CD14-positive monocyte (primary cell): ENCODE measurements at regions not wholly inside any gene's neighbourhood (a gene's known extent, or its start where the extent isn't known, plus 50 kb on each side); places are given as distances from the start of the nearest gene placed in this dataset.

ENCODE experiments used
- DNase-seq, 3 donors: peaks; one replicate each; pipeline ENCODE4 v3.0.0-alpha.2; 2011 to 2022
- H2AFZ ChIP-seq: 2 replicates; pipeline ENCODE4 v1.6.0; 2012; ENCODE audit warnings: mild to moderate bottlenecking, low read depth, low read length, inconsistent platforms; ENCODE audit not compliant: insufficient read depth, poor library complexity, severe bottlenecking
- H3K27ac ChIP-seq, 2 donors: 1 replicate in 1 of 2; 2 replicates in 1 of 2; pipeline ENCODE4 v1.5.1; 2012 to 2013; ENCODE audit warnings: low read length in 2 of 2, control low read depth in 1 of 2, inconsistent platforms in 1 of 2, low read depth in 1 of 2, mild to moderate bottlenecking in 1 of 2
- H3K27me3 ChIP-seq, 2 donors: one replicate each; pipeline versions ENCODE4 v1.6.0 to v1.6.1; 2011 to 2013; ENCODE audit warnings: low read length in 2 of 2; ENCODE audit not compliant: control insufficient read depth in 2 of 2, insufficient read depth in 2 of 2
- H3K36me3 ChIP-seq, 2 donors: replicated peaks in 1 of 2; 1 replicate in 1 of 2; 2 replicates in 1 of 2; pipeline versions ENCODE4 v1.5.1 to v1.6.1; 2012 to 2013; ENCODE audit warnings: low read length in 2 of 2, control low read depth in 1 of 2, inconsistent platforms in 1 of 2, mild to moderate bottlenecking in 1 of 2; ENCODE audit not compliant: insufficient read depth in 2 of 2, control insufficient read depth in 1 of 2
- H3K4me1 ChIP-seq, 2 donors: 1 replicate in 1 of 2; 2 replicates in 1 of 2; pipeline versions ENCODE4 v1.5.1 to v1.6.1; 2012 to 2013; ENCODE audit warnings: low read length in 2 of 2, control low read depth in 1 of 2, inconsistent platforms in 1 of 2, mild to moderate bottlenecking in 1 of 2, moderate library complexity in 1 of 2; ENCODE audit not compliant: insufficient read depth in 2 of 2, control insufficient read depth in 1 of 2
- H3K4me2 ChIP-seq: replicated peaks from 2 replicates; pipeline ENCODE3; 2012; ENCODE audit warnings: low read length, moderate library complexity, mild to moderate bottlenecking; ENCODE audit not compliant: poor library complexity, severe bottlenecking; ENCODE audit errors: extremely low read depth
- H3K4me3 ChIP-seq, 3 experiments: fragments of 200-600 bp in 1 of 3; sonication (generic) in 1 of 3; replicated peaks in 1 of 3; 1 replicate in 2 of 3; 2 replicates in 1 of 3; pipeline ENCODE4 v1.5.1; 2011 to 2013; ENCODE audit warnings: low read length in 3 of 3, mild to moderate bottlenecking in 3 of 3, control low read depth in 2 of 3, low read depth in 2 of 3, inconsistent platforms in 1 of 3, moderate library complexity in 1 of 3
- H3K79me2 ChIP-seq: 2 replicates; pipeline ENCODE4 v1.6.0; 2012; ENCODE audit warnings: mild to moderate bottlenecking, control low read depth, inconsistent platforms, low read length, moderate library complexity; ENCODE audit not compliant: insufficient read depth
- H3K9ac ChIP-seq: 2 replicates; pipeline ENCODE4 v1.6.0; 2017; ENCODE audit warnings: low read length, mild to moderate bottlenecking; ENCODE audit not compliant: insufficient read depth, poor library complexity, severe bottlenecking
- H3K9me3 ChIP-seq, 2 donors: replicated peaks in 1 of 2; 1 replicate in 1 of 2; 2 replicates in 1 of 2; pipeline versions ENCODE4 v1.5.1 to v1.6.1; 2012 to 2013; ENCODE audit warnings: low read length in 2 of 2, control low read depth in 1 of 2; ENCODE audit not compliant: control insufficient read depth in 1 of 2, insufficient read depth in 1 of 2
- H4K20me1 ChIP-seq: 2 replicates; pipeline ENCODE4 v1.6.0; 2012; ENCODE audit warnings: mild to moderate bottlenecking, low read length, control low read depth, moderate library complexity; ENCODE audit not compliant: insufficient read depth
- H3K27ac Mint-ChIP-seq, 7 donors: one replicate each; pipeline ENCODE4 v1.8.0; 2020; ENCODE audit warnings: mild to moderate bottlenecking in 7 of 7, mixed read lengths in 7 of 7, moderate library complexity in 6 of 7, inconsistent platforms in 2 of 7
- H3K27me3 Mint-ChIP-seq, 3 donors: one replicate each; pipeline ENCODE4 v1.8.0; 2021 to 2022; ENCODE audit warnings: low read depth in 3 of 3, mild to moderate bottlenecking in 3 of 3, mixed read lengths in 3 of 3, moderate library complexity in 3 of 3, inconsistent platforms in 1 of 3
- H3K36me3 Mint-ChIP-seq, 2 donors: one replicate each; pipeline ENCODE4 v1.8.0; 2020; ENCODE audit warnings: mixed read lengths in 2 of 2, inconsistent platforms in 1 of 2, mild to moderate bottlenecking in 1 of 2
- H3K4me1 Mint-ChIP-seq: one replicate; pipeline ENCODE4 v1.8.0; 2020; ENCODE audit warnings: mild to moderate bottlenecking, mixed read lengths
- H3K4me3 Mint-ChIP-seq, 2 donors: one replicate each; pipeline ENCODE4 v1.8.0; 2020; ENCODE audit warnings: mild to moderate bottlenecking in 2 of 2, mixed read lengths in 2 of 2, moderate library complexity in 1 of 2
- H3K9me3 Mint-ChIP-seq, 7 donors: one replicate each; pipeline ENCODE4 v1.8.0; 2020 to 2022; ENCODE audit warnings: mixed read lengths in 7 of 7, mild to moderate bottlenecking in 6 of 7, moderate library complexity in 6 of 7, inconsistent platforms in 2 of 7
- WGBS: methylation state at CpG from one replicate; pipeline ENCODE4 v1.1.5; 2013; ENCODE audit warnings: missing lambda C conversion rate; ENCODE audit not compliant: insufficient coverage; 5-methylcytosine and 5-hydroxymethylcytosine counted together
- intact Hi-C, 2 donors: fragments of 100-400 bp; cut with micrococcal nuclease; formaldehyde crosslinking; loops; one replicate each; pipeline versions ENCODE4 v1.15.0 to v1.15.1; 2023
- TF ChIP-seq, protein P1 (sequence below): fragments of 200-600 bp; IDR thresholded peaks from one replicate; pipeline ENCODE4 v1.8.0; 2022; ENCODE audit warnings: antibody characterized with exemption, mild to moderate bottlenecking

DNA sequence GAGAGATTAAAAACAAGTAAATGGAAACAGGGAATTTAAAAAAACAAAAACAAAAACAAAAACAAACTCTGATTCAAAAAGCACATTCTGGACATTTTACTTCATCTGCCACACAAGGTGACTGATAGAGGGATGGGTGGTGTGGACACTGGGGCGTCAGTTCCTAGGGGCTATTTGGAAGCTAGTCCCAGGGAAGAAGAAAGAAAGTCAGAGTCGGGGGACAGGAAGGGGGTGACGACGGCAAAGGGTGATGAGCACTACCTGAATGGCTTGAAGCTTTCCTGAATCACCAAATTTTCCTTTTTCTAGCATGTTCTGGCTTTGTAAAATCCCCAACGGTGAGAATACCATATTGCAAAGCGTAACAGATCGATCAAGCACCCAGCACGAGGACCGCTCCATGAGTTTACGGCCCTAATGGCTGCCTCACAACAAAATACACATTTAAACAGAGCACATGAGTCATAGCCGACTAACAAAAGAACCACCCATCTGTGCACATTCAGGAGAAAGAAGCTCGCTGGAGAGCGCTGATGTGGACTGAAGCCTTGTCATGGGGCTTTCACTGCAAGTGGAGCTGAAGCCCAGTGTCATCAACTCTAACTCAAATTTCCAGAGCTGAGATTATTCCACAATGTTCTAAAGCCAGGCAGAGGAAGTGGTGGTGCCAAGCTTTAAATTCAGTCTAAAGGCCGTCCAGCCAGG, 178.9 kb downstream of the LNPK start:
- no peak overlapping the region for H3K4me3 ChIP-seq

DNA sequence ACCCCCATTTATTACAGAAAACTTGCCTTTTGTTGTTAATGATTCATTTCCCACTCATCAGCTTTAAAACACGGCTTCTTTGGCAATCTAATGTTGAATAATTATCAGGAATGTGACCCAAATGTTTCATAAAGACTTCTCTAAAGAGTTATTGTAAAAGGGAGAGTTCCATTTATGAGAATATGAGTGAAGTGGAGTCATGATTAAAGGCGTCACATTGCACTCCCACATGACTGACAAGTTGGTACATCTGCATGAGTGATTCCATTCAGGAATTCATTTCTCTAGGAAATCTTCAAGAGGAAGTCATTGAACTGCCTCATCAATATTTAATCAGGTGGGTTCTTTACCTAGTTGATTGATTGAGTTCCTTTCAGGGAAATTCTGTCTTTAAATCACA, 184.8 kb downstream of the LNPK start:
- Histone ChIP-seq H3K9ac (no peak overlapping the region), H4K20me1 (no peaks in the 10 kb centered on the region), H2AFZ (no peak overlapping the region), H3K79me2 (no peaks in the 10 kb centered on the region), H3K36me3 (no peaks in the 10 kb centered on the region), H3K9me3 (peaks cover 0 to 4% of the 10 kb centered on the region in 2 donors), H3K4me2 (no peak overlapping the region), H3K27me3 (no peaks in the 10 kb centered on the region), H3K27ac (no peak overlapping the region), H3K4me3 (no peak overlapping the region), H3K4me1 (no peaks in the 10 kb centered on the region)
- no peak overlapping the region for H3K4me3 Mint-ChIP-seq
- no peak overlapping the region for H3K27ac Mint-ChIP-seq
- no peaks in the 10 kb centered on the region for H3K36me3 Mint-ChIP-seq
- peaks cover 0 to 6% (median 3%) of the 10 kb centered on the region in 3 donors for H3K27me3 Mint-ChIP-seq
- no peaks in the 10 kb centered on the region for H3K4me1 Mint-ChIP-seq
- peaks cover 0 to 14% (median 5%) of the 10 kb centered on the region in 7 donors for H3K9me3 Mint-ChIP-seq
- no CpG with 5 or more reads among the region's 2 CpGs for WGBS
- no peak for DNase-seq
- intact Hi-C loops: no loop called here
- TF ChIP-seq, protein P1, sequence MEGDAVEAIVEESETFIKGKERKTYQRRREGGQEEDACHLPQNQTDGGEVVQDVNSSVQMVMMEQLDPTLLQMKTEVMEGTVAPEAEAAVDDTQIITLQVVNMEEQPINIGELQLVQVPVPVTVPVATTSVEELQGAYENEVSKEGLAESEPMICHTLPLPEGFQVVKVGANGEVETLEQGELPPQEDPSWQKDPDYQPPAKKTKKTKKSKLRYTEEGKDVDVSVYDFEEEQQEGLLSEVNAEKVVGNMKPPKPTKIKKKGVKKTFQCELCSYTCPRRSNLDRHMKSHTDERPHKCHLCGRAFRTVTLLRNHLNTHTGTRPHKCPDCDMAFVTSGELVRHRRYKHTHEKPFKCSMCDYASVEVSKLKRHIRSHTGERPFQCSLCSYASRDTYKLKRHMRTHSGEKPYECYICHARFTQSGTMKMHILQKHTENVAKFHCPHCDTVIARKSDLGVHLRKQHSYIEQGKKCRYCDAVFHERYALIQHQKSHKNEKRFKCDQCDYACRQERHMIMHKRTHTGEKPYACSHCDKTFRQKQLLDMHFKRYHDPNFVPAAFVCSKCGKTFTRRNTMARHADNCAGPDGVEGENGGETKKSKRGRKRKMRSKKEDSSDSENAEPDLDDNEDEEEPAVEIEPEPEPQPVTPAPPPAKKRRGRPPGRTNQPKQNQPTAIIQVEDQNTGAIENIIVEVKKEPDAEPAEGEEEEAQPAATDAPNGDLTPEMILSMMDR: no peak

More for the DNA sequence above, 178.9 kb downstream of the LNPK start:
- Histone ChIP-seq H3K4me1 (no peaks in the 10 kb centered on the region), H2AFZ (no peak overlapping the region), H3K79me2 (no peaks in the 10 kb centered on the region), H3K27ac (no peak overlapping the region), H3K9ac (no peak overlapping the region), H3K27me3 (no peaks in the 10 kb centered on the region), H3K36me3 (no peaks in the 10 kb centered on the region), H3K9me3 (no peaks in the 10 kb centered on the region), H3K4me2 (no peak overlapping the region), H4K20me1 (no peaks in the 10 kb centered on the region)
- Mint-ChIP-seq H3K9me3 (peaks cover 0 to 11% (median 2%) of the 10 kb centered on the region in 7 donors), H3K27ac (no peak overlapping the region), H3K36me3 (no peaks in the 10 kb centered on the region), H3K27me3 (peaks cover 2 to 6% (median 6%) of the 10 kb centered on the region in 3 donors), H3K4me3 (no peak overlapping the region), H3K4me1 (no peaks in the 10 kb centered on the region)
- WGBS: over 99% methylated on average over 10 of the region's 14 CpGs
- TF ChIP-seq, protein P1: no peak
- intact Hi-C loops: no loop called here
- no peak for DNase-seq
